Keratinocyte (primary cell): ENCODE measurements at regions not wholly inside any gene's neighbourhood (a gene's known extent, or its start where the extent isn't known, plus 50 kb on each side); places are given as distances from the start of the nearest gene placed in this dataset.

ENCODE experiments used
- DNase-seq: peaks from one replicate; pipeline ENCODE4 v3.0.0-alpha.2; 2011; ENCODE audit warnings: low read depth, missing footprints, low spot score
- FAIRE-seq: peaks from 2 replicates; lab custom pipeline; 2011; peaks lifted over from hg19 to GRCh38; lab: Jason Lieb, UNC
- H2AFZ ChIP-seq: 2 replicates; pipeline ENCODE4 v1.6.0; 2012; ENCODE audit warnings: low read length, control low read depth, inconsistent platforms; ENCODE audit not compliant: control insufficient read depth
- H3K27ac ChIP-seq: 2 replicates; pipeline ENCODE4 v1.5.1; 2011; ENCODE audit warnings: low read length; ENCODE audit not compliant: control insufficient read depth, insufficient read depth
- H3K27me3 ChIP-seq: 3 replicates; pipeline ENCODE4 v1.6.0; 2011; ENCODE audit warnings: low read length; ENCODE audit not compliant: control insufficient read depth, insufficient read depth; ENCODE audit errors: extremely low read depth
- H3K36me3 ChIP-seq, 2 experiments: 2 replicates in 1 of 2; 3 replicates in 1 of 2; pipeline ENCODE4 v1.5.1; 2011; ENCODE audit warnings: low read length in 2 of 2, mild to moderate bottlenecking in 1 of 2; ENCODE audit not compliant: control insufficient read depth in 2 of 2, insufficient read depth in 2 of 2; ENCODE audit errors: extremely low read depth in 1 of 2
- H3K4me1 ChIP-seq: 3 replicates; pipeline ENCODE4 v1.5.1; 2011; ENCODE audit warnings: low read length; ENCODE audit not compliant: control insufficient read depth, insufficient read depth; ENCODE audit errors: extremely low read depth
- H3K4me2 ChIP-seq: 3 replicates; pipeline ENCODE4 v1.6.0; 2011; ENCODE audit warnings: low read depth, low read length; ENCODE audit not compliant: control insufficient read depth, insufficient read depth; ENCODE audit errors: extremely low read depth
- H3K4me3 ChIP-seq, 3 experiments: fragments of 200-600 bp in 1 of 3; sonication (generic) in 1 of 3; 2 replicates in 2 of 3; 3 replicates in 1 of 3; pipeline ENCODE4 v1.5.1; 2011 to 2016; ENCODE audit warnings: low read length in 3 of 3, mild to moderate bottlenecking in 3 of 3, control low read depth in 2 of 3, inconsistent platforms in 1 of 3, low read depth in 1 of 3, mixed read lengths in 1 of 3, mixed run types in 1 of 3, moderate library complexity in 1 of 3; ENCODE audit not compliant: control insufficient read depth in 2 of 3, insufficient read depth in 2 of 3; ENCODE audit errors: extremely low read depth in 1 of 3
- H3K79me2 ChIP-seq: 2 replicates; pipeline ENCODE4 v1.6.0; 2012; ENCODE audit warnings: low read length; ENCODE audit not compliant: control insufficient read depth, insufficient read depth
- H3K9ac ChIP-seq: 3 replicates; pipeline ENCODE4 v1.6.0; 2011; ENCODE audit warnings: low read length; ENCODE audit not compliant: control insufficient read depth, insufficient read depth; ENCODE audit errors: extremely low read depth
- H3K9me1 ChIP-seq: 3 replicates; pipeline ENCODE4 v1.6.0; 2011; ENCODE audit warnings: low read length; ENCODE audit not compliant: control insufficient read depth, insufficient read depth; ENCODE audit errors: extremely low read depth
- H3K9me3 ChIP-seq: 2 replicates; pipeline ENCODE4 v1.5.1; 2012; ENCODE audit warnings: low read depth, low read length; ENCODE audit not compliant: control insufficient read depth
- H4K20me1 ChIP-seq: 3 replicates; pipeline ENCODE4 v1.6.0; 2011; ENCODE audit warnings: low read length; ENCODE audit not compliant: control insufficient read depth, insufficient read depth; ENCODE audit errors: extremely low read depth
- EZH2 ChIP-seq: IDR thresholded peaks from one replicate; pipeline ENCODE4 v1.6.1; 2012; ENCODE audit warnings: inconsistent platforms, mild to moderate bottlenecking, low read length, moderate library complexity
- dilution Hi-C: fragments of 300-500 bp; cut with MboI; formaldehyde crosslinking; loops from one replicate; pipeline ENCODE4 v1.7.0; 2020; ENCODE audit warnings: low sequenced_read_pairs; ENCODE audit not compliant: extremely low pct_ligation_motif_present
- TF ChIP-seq, protein P1 (sequence below), 3 experiments: IDR thresholded peaks in 1 of 3; conservative IDR thresholded peaks in 1 of 3; optimal IDR thresholded peaks in 1 of 3; 2 replicates in 2 of 3; 3 replicates in 1 of 3; pipeline versions ENCODE3 to v1.5.1; 2011; ENCODE audit warnings: low read length in 3 of 3, mild to moderate bottlenecking in 3 of 3, moderate library complexity in 2 of 3, control low read depth in 1 of 3, inconsistent platforms in 1 of 3; ENCODE audit not compliant: insufficient read depth in 2 of 3; ENCODE audit errors: extremely low read depth in 1 of 3

- H3K79me2 ChIP-seq = no peaks in the 10 kb centered on the region
- no peak overlapping the region for H3K4me2 ChIP-seq
- no peaks in the 10 kb centered on the region for H3K36me3 ChIP-seq
- no peaks in the 10 kb centered on the region for H3K4me1 ChIP-seq
- H3K27ac ChIP-seq = no peak overlapping the region
- FAIRE-seq = no peak
- H3K9me3 ChIP-seq = no peaks in the 10 kb centered on the region
- no peak overlapping the region for H2AFZ ChIP-seq
- DNase-seq = no peak
- dilution Hi-C loops = no loop called here
- no peaks in the 10 kb centered on the region for H3K27me3 ChIP-seq
- TF ChIP-seq, protein P1, sequence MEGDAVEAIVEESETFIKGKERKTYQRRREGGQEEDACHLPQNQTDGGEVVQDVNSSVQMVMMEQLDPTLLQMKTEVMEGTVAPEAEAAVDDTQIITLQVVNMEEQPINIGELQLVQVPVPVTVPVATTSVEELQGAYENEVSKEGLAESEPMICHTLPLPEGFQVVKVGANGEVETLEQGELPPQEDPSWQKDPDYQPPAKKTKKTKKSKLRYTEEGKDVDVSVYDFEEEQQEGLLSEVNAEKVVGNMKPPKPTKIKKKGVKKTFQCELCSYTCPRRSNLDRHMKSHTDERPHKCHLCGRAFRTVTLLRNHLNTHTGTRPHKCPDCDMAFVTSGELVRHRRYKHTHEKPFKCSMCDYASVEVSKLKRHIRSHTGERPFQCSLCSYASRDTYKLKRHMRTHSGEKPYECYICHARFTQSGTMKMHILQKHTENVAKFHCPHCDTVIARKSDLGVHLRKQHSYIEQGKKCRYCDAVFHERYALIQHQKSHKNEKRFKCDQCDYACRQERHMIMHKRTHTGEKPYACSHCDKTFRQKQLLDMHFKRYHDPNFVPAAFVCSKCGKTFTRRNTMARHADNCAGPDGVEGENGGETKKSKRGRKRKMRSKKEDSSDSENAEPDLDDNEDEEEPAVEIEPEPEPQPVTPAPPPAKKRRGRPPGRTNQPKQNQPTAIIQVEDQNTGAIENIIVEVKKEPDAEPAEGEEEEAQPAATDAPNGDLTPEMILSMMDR (optimal IDR thresholded peaks at IDR 0.05 in 1 of 3, IDR thresholded peaks at IDR 0.05 in 1 of 3, conservative IDR thresholded peaks at IDR 0.05 in 1 of 3; ENCODE audit: extremely low read depth in 1 of 3, insufficient read depth in 2 of 3, low read length in 3 of 3) = no peak
- TF ChIP-seq EZH2 = no peak
- H3K9me1 ChIP-seq = no peaks in the 10 kb centered on the region
- H3K9ac ChIP-seq = no peak overlapping the region
- H3K4me3 ChIP-seq = no peak overlapping the region
- H4K20me1 ChIP-seq = no peaks in the 10 kb centered on the region
Observed at GRCh38 chr11:110989428-110990133, 255.9 kb upstream of the POU2AF2 start.

DNA sequence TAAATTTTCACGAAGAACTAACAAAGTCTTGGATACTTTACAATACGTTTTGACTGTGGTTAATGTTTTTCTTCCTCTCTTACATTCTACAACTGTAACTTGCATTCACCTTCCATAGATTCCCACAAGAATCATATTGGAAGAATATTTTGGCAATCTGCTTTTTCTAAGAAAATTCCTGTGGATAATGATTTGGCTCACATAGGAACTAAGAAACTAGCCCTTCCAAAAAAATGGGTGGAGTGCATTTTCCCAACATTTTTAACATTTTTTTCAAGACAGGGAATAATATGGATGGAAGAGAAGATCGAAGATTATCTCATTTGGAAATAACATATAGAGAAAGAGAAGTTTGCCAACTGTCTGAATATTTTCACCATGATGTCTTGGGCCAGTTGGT, 256.9 kb upstream of the POU2AF2 start:
- Histone ChIP-seq H3K4me3 (no peak overlapping the region), H3K9me3 (no peaks in the 10 kb centered on the region), H3K79me2 (no peaks in the 10 kb centered on the region), H3K9me1 (no peaks in the 10 kb centered on the region), H3K4me2 (no peak overlapping the region), H3K27ac (no peak overlapping the region), H3K9ac (no peak overlapping the region), H2AFZ (no peak overlapping the region), H3K4me1 (peaks cover 5% of the 10 kb centered on the region), H3K27me3 (no peaks in the 10 kb centered on the region), H3K36me3 (no peaks in the 10 kb centered on the region), H4K20me1 (no peaks in the 10 kb centered on the region)
- no peak for TF ChIP-seq EZH2
- TF ChIP-seq, protein P1 (optimal IDR thresholded peaks at IDR 0.05 in 1 of 3, IDR thresholded peaks at IDR 0.05 in 1 of 3, conservative IDR thresholded peaks at IDR 0.05 in 1 of 3; ENCODE audit: extremely low read depth in 1 of 3, insufficient read depth in 2 of 3, low read length in 3 of 3) = no peak
- DNase-seq (no peak), FAIRE-seq (no peak)
- dilution Hi-C loops = no loop called here
